ENCODE measurements at regions not wholly inside any gene's neighbourhood (a gene's known extent, or its start where the extent isn't known, plus 50 kb on each side); places are given as distances from the start of the nearest gene placed in this dataset.

DNA sequence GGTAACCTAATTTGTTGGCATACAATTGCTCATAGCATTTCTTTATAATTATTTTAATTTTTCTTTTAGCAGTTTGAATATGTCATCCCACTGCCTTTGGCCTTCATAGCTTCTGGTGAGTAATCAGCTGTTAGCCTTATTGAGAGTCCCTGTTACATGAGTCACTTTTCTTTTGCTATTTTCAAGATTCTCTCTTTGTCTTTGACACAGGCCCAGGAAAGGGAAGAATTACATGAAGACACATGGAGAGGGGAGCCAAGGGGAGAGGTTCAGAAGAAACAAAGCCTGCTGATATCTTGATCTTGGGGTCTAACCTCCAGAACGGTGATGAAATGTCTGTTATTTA, 418.2 kb downstream of the METTL15 start:
- intact Hi-C loops (cut with micrococcal nuclease), result loop anchor here (5.0 kb wide), 1 partner anchor 829 kb away; no protein-coding TSS in a partner anchor
- no peak for DNase-seq
- ATAC-seq, result no peak

GRCh38 chr11:28525636-28526405, 417.6 kb downstream of the METTL15 start:
- DNase-seq (no peak), ATAC-seq (no peak)
- intact Hi-C loops (cut with micrococcal nuclease), result loop anchor here (5.0 kb wide), 1 partner anchor 829 kb away; no protein-coding TSS in a partner anchor

DNA sequence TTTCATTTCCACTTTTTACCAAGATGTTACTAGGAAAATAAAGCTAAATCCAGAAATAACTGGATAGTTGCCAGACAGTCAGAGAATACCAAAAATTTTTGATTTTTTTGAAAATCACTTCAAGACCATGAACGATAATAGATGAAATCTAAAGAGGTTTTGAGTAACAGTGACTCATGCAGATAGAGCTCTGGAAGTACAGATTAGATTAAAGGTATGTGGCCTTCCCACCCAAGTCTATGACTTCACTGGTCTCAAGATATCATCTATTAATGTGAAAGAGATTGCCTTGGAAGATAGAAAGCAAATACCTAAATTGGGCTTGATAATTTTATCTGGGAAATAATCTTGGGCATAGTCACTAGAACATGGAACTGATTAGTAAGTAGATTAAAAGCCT, 415.9 kb downstream of the METTL15 start:
- DNase-seq (no peak), ATAC-seq (no peak)
- intact Hi-C loops (cut with micrococcal nuclease), result no loop called here

- intact Hi-C loops (cut with micrococcal nuclease), result no loop called here
- ATAC-seq, result no peak
Observed at GRCh38 chr11:28521075-28521474, 412.9 kb downstream of the METTL15 start.

GRCh38 chr11:28520291-28520690, 412.1 kb downstream of the METTL15 start:
- no peak for DNase-seq
- intact Hi-C loops (cut with micrococcal nuclease), result no loop called here
- no peak for ATAC-seq

More at GRCh38 chr11:28521075-28521474, 412.9 kb downstream of the METTL15 start:
- no peak for DNase-seq

DNA sequence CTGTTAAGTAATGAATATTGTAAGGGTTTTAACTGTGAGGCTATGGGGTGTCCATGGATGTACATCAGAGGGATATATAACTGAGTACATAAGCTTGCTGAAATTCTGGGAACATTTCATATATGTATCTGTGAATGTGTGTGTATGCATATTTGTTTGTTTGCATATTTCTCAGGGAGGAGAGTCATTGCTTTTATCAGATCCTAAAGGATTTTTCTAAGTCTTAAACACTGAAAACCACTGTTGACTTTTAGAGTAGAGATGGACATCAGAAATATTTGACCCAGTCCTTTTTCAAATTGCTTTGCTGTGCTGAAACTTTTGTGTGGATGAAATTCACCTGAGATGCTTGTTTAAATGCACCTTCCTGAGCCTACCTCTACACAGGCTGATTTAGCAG, 410.6 kb downstream of the METTL15 start:
- intact Hi-C loops (cut with micrococcal nuclease), result no loop called here
- DNase-seq (no peak), ATAC-seq (no peak)

DNA sequence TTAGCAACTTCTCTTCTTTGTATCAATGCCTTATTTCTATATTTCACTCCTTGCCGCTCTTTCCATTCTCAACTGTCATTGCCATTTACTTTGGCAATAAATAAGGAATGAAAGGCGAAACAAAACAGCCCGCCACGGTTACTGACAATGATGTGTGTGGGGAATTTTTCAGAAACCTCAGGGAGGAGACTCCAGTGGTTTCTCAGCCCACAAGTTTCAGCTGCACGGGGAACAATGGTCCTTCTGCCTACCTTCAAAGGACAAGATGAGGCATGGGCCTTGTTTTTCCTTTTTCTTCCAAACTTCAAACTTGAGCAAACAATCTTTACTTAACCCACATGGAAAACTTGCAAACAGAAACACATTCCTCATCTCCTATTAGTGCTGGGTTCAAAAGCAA, 409.4 kb downstream of the METTL15 start:
- no peak for ATAC-seq
- intact Hi-C loops (cut with micrococcal nuclease), result no loop called here
- DNase-seq, result no peak

DNA sequence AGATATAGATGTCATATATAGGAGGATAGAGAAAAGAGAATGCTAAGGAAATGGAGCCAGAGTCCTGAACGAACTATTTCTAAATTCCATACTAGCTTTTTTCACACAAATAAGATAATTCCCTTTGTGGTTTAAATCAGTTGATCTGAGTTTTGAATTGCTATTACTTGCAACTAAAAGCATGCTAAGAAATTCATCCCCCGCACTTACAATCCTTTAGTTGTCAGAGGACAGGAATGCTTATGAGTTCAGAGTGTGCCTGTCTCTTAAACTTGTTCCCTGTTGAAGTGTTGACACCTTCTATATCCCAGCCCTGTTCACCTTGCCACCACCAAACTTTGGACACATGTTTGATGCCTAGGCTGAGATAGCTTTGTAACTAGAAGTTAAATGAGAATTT, 406.2 kb downstream of the METTL15 start:
- intact Hi-C loops (cut with micrococcal nuclease), result no loop called here
- ATAC-seq (peak; percentile 23), DNase-seq (no peak)

DNA sequence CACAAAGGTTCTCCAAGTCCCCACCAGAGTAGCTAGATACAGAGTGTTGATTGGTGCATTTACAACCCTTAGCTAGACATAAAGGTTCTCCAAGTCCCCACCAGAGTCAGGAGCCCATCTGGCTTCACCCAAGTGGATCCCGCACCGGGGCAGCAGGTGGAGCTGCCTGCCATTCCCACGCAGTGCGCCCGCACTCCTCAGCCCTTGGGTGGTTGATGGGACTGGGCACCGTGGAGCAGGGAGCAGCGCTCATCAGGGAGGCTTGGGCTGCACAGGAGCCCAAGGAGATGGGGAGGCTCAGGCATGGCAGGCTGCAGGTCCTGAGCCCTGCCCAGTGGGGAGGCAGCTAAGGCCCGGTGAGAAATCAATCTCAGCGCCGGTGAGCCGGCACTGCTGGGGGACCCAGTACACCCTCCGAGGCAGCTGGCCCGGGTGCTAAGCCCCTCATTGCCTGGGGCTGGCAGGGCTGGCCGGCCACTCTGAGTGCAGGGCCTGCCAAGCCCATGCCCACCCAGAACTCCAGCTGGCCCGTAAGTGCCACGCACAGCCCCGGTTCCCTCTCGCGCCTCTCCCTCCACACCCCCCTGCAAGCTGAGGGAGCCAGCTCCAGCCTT, 404.1 kb downstream of the METTL15 start:
- ATAC-seq (no peak), DNase-seq (no peak)
- intact Hi-C loops (cut with micrococcal nuclease), result no loop called here

DNA sequence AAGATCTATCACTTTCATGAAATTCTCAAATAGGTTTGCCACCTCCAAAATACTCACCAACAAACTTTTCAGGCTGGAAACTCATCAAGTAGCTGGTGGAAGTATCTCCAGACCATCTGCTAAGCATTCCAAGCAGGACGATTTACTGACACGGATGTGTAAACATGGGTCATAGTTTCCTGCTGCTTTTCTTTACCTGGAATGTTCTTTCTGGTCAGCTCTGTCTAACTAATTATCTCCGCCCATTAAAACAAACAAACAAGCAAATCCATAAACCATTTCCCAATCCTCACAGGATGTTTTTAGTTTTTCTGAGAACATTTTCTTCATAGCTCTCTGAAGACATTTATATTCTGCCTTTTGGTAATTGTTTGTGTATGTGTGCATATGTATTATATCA, 397.0 kb downstream of the METTL15 start:
- ATAC-seq, result no peak
- DNase-seq, result no peak
- intact Hi-C loops (cut with micrococcal nuclease), result no loop called here

GRCh38 chr11:28504555-28505110, 396.4 kb downstream of the METTL15 start:
- ATAC-seq, result no peak
- DNase-seq, result no peak
- intact Hi-C loops (cut with micrococcal nuclease), result no loop called here

- no peak for DNase-seq
- ATAC-seq, result no peak
- intact Hi-C loops (cut with micrococcal nuclease), result no loop called here
Observed at GRCh38 chr11:28495333-28495732, 387.1 kb downstream of the METTL15 start.

- ATAC-seq, result no peak
- intact Hi-C loops (cut with micrococcal nuclease), result no loop called here
- DNase-seq, result no peak
Observed at GRCh38 chr11:28491431-28491830, 383.2 kb downstream of the METTL15 start.

- no peak for ATAC-seq
- intact Hi-C loops (cut with micrococcal nuclease), result no loop called here
- DNase-seq, result no peak
Observed at GRCh38 chr11:28490773-28491382, 382.7 kb downstream of the METTL15 start.

- intact Hi-C loops (cut with micrococcal nuclease), result no loop called here
- ATAC-seq (no peak), DNase-seq (no peak)
Observed at GRCh38 chr11:28488336-28488735, 380.1 kb downstream of the METTL15 start.

- ATAC-seq, result no peak
- intact Hi-C loops (cut with micrococcal nuclease), result no loop called here
- no peak for DNase-seq
Observed at GRCh38 chr11:28483072-28483867, 375.1 kb downstream of the METTL15 start.

GRCh38 chr11:28482666-28483065, 374.5 kb downstream of the METTL15 start:
- no peak for ATAC-seq
- intact Hi-C loops (cut with micrococcal nuclease), result no loop called here

GRCh38 chr11:28481616-28482480, 373.7 kb downstream of the METTL15 start:
- ATAC-seq (no peak), DNase-seq (no peak)
- intact Hi-C loops (cut with micrococcal nuclease), result no loop called here

More at GRCh38 chr11:28482666-28483065, 374.5 kb downstream of the METTL15 start:
- no peak for DNase-seq

DNA sequence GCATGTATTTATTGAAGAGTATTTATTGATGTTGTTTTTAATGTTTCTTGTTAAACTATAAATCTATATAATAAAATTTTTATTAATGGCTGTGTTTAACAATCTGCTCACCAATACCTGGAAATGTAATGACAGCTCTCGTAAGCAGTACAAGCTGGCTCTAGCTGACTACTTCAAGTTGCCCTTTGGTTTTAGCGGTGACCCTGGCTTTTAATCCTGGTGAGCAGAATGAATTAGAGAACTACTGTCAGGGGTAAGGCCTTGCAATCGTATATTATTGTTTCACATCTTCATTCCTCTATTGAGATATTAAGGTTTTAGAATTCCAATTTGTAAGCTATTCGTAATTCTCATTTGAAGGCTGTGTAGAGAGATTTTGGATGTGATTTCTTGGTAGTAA, 372.2 kb downstream of the METTL15 start:
- intact Hi-C loops (cut with micrococcal nuclease), result no loop called here
- DNase-seq (no peak), ATAC-seq (no peak)

Data from left ventricle myocardium superior (tissue), 1 donor.